GM13976 (cell line): ENCODE measurements at regions not wholly inside any gene's neighbourhood (a gene's known extent, or its start where the extent isn't known, plus 50 kb on each side); places are given as distances from the start of the nearest gene placed in this dataset.
A peak's percentile ranks its signal among the peaks of the same experiment; 100 is the strongest.

ENCODE experiments used
- DNase-seq: peaks from one replicate; pipeline ENCODE4 v3.0.0; 2012; ENCODE audit warnings: low spot score
- CTCF ChIP-seq: IDR thresholded peaks from 2 replicates; pipeline ENCODE4 v1.5.1; 2012; ENCODE audit warnings: borderline replicate concordance, mild to moderate bottlenecking; ENCODE audit not compliant: insufficient read depth; ENCODE audit errors: extremely low read depth, missing control alignments, control extremely low read depth
- in situ Hi-C: fragments of 300-500 bp; cut with MboI; formaldehyde crosslinking; loops from one replicate; pipeline ENCODE4 v1.12.0; 2022; ENCODE audit warnings: low sequenced_read_pairs, mixed read lengths, inconsistent platforms; ENCODE audit not compliant: unreplicated experiment

GRCh38 chr16:85525420-85526184 lies 87.5 kb upstream of the GSE1 start:
- in situ Hi-C loops: no loop called here
- TF ChIP-seq CTCF: no peak
- DNase-seq: no peak

GRCh38 chr16:85526185-85526974 lies 86.7 kb upstream of the GSE1 start:
- in situ Hi-C loops: no loop called here
- DNase-seq: no peak
- TF ChIP-seq CTCF: no peak

- no peak for TF ChIP-seq CTCF
- in situ Hi-C loops: no loop called here
- no peak for DNase-seq
These were observed 85.9 kb upstream of the GSE1 start for GRCh38 chr16:85527042-85527766.

- no peak for DNase-seq
- in situ Hi-C loops: no loop called here
- no peak for TF ChIP-seq CTCF
These were observed 85.3 kb upstream of the GSE1 start for GRCh38 chr16:85527767-85528297.

GRCh38 chr16:85528528-85529387 lies 84.4 kb upstream of the GSE1 start:
- peak; percentile 20 for TF ChIP-seq CTCF
- peak; percentile 69 for DNase-seq
- in situ Hi-C loops: no loop called here
